HG03097 (cell line): ENCODE measurements at regions not wholly inside any gene's neighbourhood (a gene's known extent, or its start where the extent isn't known, plus 50 kb on each side); places are given as distances from the start of the nearest gene placed in this dataset.
"Not testable (repeated sequence)": the region's sequence is repeated elsewhere in the genome, so short reads cannot be mapped to it uniquely, and the experiment has no call there.

ENCODE experiments used
- ATAC-seq: cut with Tn5 transposase; IDR thresholded peaks from one replicate; pipeline ENCODE4 v1.9.1; 2021; ENCODE audit not compliant: unreplicated experiment, low FRiP score

- no peak for ATAC-seq
Measured at GRCh38 chr1:224791362-224791941, 138.0 kb upstream of the DNAH14 start.

GRCh38 chr1:224795591-224795990, 133.9 kb upstream of the DNAH14 start:
- no peak for ATAC-seq

- no peak for ATAC-seq
Measured at GRCh38 chr1:224799083-224799482, 130.4 kb upstream of the DNAH14 start.

GRCh38 chr1:224800486-224801119, 128.9 kb upstream of the DNAH14 start:
- no peak for ATAC-seq

- ATAC-seq, result no peak
Measured at GRCh38 chr1:224801844-224802490, 127.5 kb upstream of the DNAH14 start.

- ATAC-seq, result no peak
Measured at GRCh38 chr1:224802617-224803016, 126.9 kb upstream of the DNAH14 start.

- ATAC-seq, result no peak
Measured at GRCh38 chr1:224804220-224804619, 125.3 kb upstream of the DNAH14 start.

GRCh38 chr1:224805889-224806288, 123.6 kb upstream of the DNAH14 start:
- no peak for ATAC-seq

- ATAC-seq, result no peak
Measured at GRCh38 chr1:224809137-224809536, 120.3 kb upstream of the DNAH14 start.

- no peak for ATAC-seq
Measured at GRCh38 chr1:224809613-224810012, 119.9 kb upstream of the DNAH14 start.

GRCh38 chr1:224811564-224811963, 117.9 kb upstream of the DNAH14 start:
- no peak for ATAC-seq

GRCh38 chr1:224815647-224816046, 113.8 kb upstream of the DNAH14 start:
- ATAC-seq, result no peak

- ATAC-seq, result peak; percentile 48
Measured at GRCh38 chr1:224816062-224816461, 113.4 kb upstream of the DNAH14 start.

GRCh38 chr1:224817382-224817781, 112.1 kb upstream of the DNAH14 start:
- no peak for ATAC-seq

- ATAC-seq, result no peak
Measured at GRCh38 chr1:224819861-224820260, 109.6 kb upstream of the DNAH14 start.

GRCh38 chr1:224820341-224820740, 109.1 kb upstream of the DNAH14 start:
- no peak for ATAC-seq

- not testable (repeated sequence) for ATAC-seq
Measured at GRCh38 chr1:224821751-224822150, 107.7 kb upstream of the DNAH14 start.

- ATAC-seq, result no peak
Measured at GRCh38 chr1:224825525-224826000, 103.9 kb upstream of the DNAH14 start.

GRCh38 chr1:224828691-224829090, 100.8 kb upstream of the DNAH14 start:
- no peak for ATAC-seq

GRCh38 chr1:224831501-224831900, 98.0 kb upstream of the DNAH14 start:
- ATAC-seq, result no peak

GRCh38 chr1:224839648-224840300, 89.7 kb upstream of the DNAH14 start:
- ATAC-seq, result not testable (repeated sequence)
